Epithelial cell of proximal tubule (primary cell): ENCODE measurements at regions not wholly inside any gene's neighbourhood (a gene's known extent, or its start where the extent isn't known, plus 50 kb on each side); places are given as distances from the start of the nearest gene placed in this dataset.

Experiments
- DNase-seq: peaks from one replicate; pipeline ENCODE4 v3.0.0-alpha.2; 2011; ENCODE audit warnings: low read depth
- H3K4me3 ChIP-seq: 2 replicates; pipeline ENCODE4 v1.5.1; 2011; ENCODE audit warnings: low read depth, mild to moderate bottlenecking, low read length
- CTCF ChIP-seq: conservative IDR thresholded peaks from 2 replicates; pipeline ENCODE4 v1.5.1; 2012; ENCODE audit warnings: low read depth, mild to moderate bottlenecking, low read length

- no peak for TF ChIP-seq CTCF
- no peak overlapping the region for H3K4me3 ChIP-seq
- no peak for DNase-seq
Measured at GRCh38 chr5:62011089-62011664, 294.8 kb upstream of the KIF2A start.

GRCh38 chr5:62017092-62017491, 288.9 kb upstream of the KIF2A start:
- DNase-seq, result no peak
- TF ChIP-seq CTCF, result no peak
- no peak overlapping the region for H3K4me3 ChIP-seq

GRCh38 chr5:62029303-62029702, 276.7 kb upstream of the KIF2A start:
- H3K4me3 ChIP-seq, result no peak overlapping the region
- TF ChIP-seq CTCF, result no peak
- DNase-seq, result peak; percentile 46

GRCh38 chr5:62030326-62030725, 275.7 kb upstream of the KIF2A start:
- TF ChIP-seq CTCF, result no peak
- no peak for DNase-seq

GRCh38 chr5:62038024-62038423, 268.0 kb upstream of the KIF2A start:
- H3K4me3 ChIP-seq, result no peak overlapping the region
- DNase-seq, result no peak
- no peak for TF ChIP-seq CTCF

More at GRCh38 chr5:62030326-62030725, 275.7 kb upstream of the KIF2A start:
- no peak overlapping the region for H3K4me3 ChIP-seq

GRCh38 chr5:62041156-62041756, 264.8 kb upstream of the KIF2A start:
- no peak for DNase-seq
- no peak for TF ChIP-seq CTCF
- H3K4me3 ChIP-seq, result no peak overlapping the region

- no peak overlapping the region for H3K4me3 ChIP-seq
- no peak for TF ChIP-seq CTCF
- no peak for DNase-seq
Measured at GRCh38 chr5:62042007-62042406, 264.0 kb upstream of the KIF2A start.
